Astrocyte (in vitro differentiated cells and primary cell): ENCODE measurements at regions not wholly inside any gene's neighbourhood (a gene's known extent, or its start where the extent isn't known, plus 50 kb on each side); places are given as distances from the start of the nearest gene placed in this dataset.

Experiments
- DNase-seq: peaks from one replicate; pipeline ENCODE4 v3.0.0-alpha.2; 2010; ENCODE audit warnings: low read depth
- FAIRE-seq: peaks from 2 replicates; lab custom pipeline; 2011; peaks lifted over from hg19 to GRCh38; lab: Jason Lieb, UNC
- H2AFZ ChIP-seq: 2 replicates; pipeline ENCODE4 v1.6.0; 2012; ENCODE audit warnings: low read depth, low read length, inconsistent platforms
- H3K27ac ChIP-seq: 2 replicates; pipeline ENCODE4 v1.5.1; 2011; ENCODE audit warnings: low read depth, low read length, inconsistent platforms
- H3K27me3 ChIP-seq: 2 replicates; pipeline ENCODE4 v1.6.0; 2011; ENCODE audit warnings: low read length, inconsistent platforms; ENCODE audit not compliant: insufficient read depth
- H3K36me3 ChIP-seq: 2 replicates; pipeline ENCODE4 v1.5.1; 2011; ENCODE audit warnings: low read length, inconsistent platforms; ENCODE audit not compliant: insufficient read depth
- H3K4me1 ChIP-seq: 2 replicates; pipeline ENCODE4 v1.5.1; 2011; ENCODE audit warnings: low read length, inconsistent platforms; ENCODE audit not compliant: insufficient read depth
- H3K4me2 ChIP-seq: 2 replicates; pipeline ENCODE4 v1.6.0; 2012; ENCODE audit warnings: low read length, inconsistent platforms
- H3K4me3 ChIP-seq: 2 replicates; pipeline ENCODE4 v1.5.1; 2011; ENCODE audit warnings: low read depth, mild to moderate bottlenecking, low read length, inconsistent platforms; ENCODE audit not compliant: insufficient read depth
- H3K79me2 ChIP-seq: 2 replicates; pipeline ENCODE4 v1.6.0; 2012; ENCODE audit warnings: mild to moderate bottlenecking, low read length, inconsistent platforms; ENCODE audit not compliant: insufficient read depth
- H3K9ac ChIP-seq: 2 replicates; pipeline ENCODE4 v1.6.0; 2012; ENCODE audit warnings: mild to moderate bottlenecking, low read length, inconsistent platforms
- H3K9me3 ChIP-seq: 2 replicates; pipeline ENCODE4 v1.5.1; 2012; ENCODE audit warnings: low read depth, mild to moderate bottlenecking, low read length, inconsistent platforms; ENCODE audit not compliant: insufficient read depth
- H4K20me1 ChIP-seq: 2 replicates; pipeline ENCODE4 v1.6.0; 2012; ENCODE audit warnings: low read length, inconsistent platforms; ENCODE audit not compliant: insufficient read depth
- H3K27ac Mint-ChIP-seq: one replicate; pipeline ENCODE4 v1.8.0; 2021; ENCODE audit warnings: mild to moderate bottlenecking, mixed read lengths; ENCODE audit not compliant: unreplicated experiment
- H3K27me3 Mint-ChIP-seq: one replicate; pipeline ENCODE4 v1.8.0; 2021; ENCODE audit warnings: low read depth, mixed read lengths; ENCODE audit not compliant: unreplicated experiment
- H3K36me3 Mint-ChIP-seq: one replicate; pipeline ENCODE4 v1.8.0; 2021; ENCODE audit warnings: low read depth, mixed read lengths; ENCODE audit not compliant: unreplicated experiment
- H3K4me1 Mint-ChIP-seq: one replicate; pipeline ENCODE4 v1.8.0; 2021; ENCODE audit warnings: low read depth, mixed read lengths; ENCODE audit not compliant: unreplicated experiment
- H3K4me3 Mint-ChIP-seq: one replicate; pipeline ENCODE4 v1.8.0; 2021; ENCODE audit warnings: mild to moderate bottlenecking, moderate library complexity, mixed read lengths; ENCODE audit not compliant: unreplicated experiment
- H3K9me3 Mint-ChIP-seq: one replicate; pipeline ENCODE4 v1.8.0; 2021; ENCODE audit warnings: mild to moderate bottlenecking, mixed read lengths; ENCODE audit not compliant: unreplicated experiment
- CTCF ChIP-seq: IDR thresholded peaks from 2 replicates; pipeline ENCODE4 v1.5.1; 2011; ENCODE audit warnings: low read depth, mild to moderate bottlenecking, inconsistent platforms, low read length, moderate library complexity; ENCODE audit not compliant: insufficient read depth
- EZH2 ChIP-seq: IDR thresholded peaks from 2 replicates; pipeline ENCODE4 v1.6.1; 2012; ENCODE audit warnings: mild to moderate bottlenecking, low read length, inconsistent platforms; ENCODE audit not compliant: insufficient read depth

GRCh38 chr13:104181526-104182231 lies 1115.5 kb upstream of the SLC10A2 start:
- Histone ChIP-seq H3K9me3 (no peaks in the 10 kb centered on the region), H3K9ac (no peak overlapping the region), H3K27ac (no peak overlapping the region), H2AFZ (no peak overlapping the region), H3K27me3 (no peaks in the 10 kb centered on the region), H3K36me3 (no peaks in the 10 kb centered on the region), H3K4me2 (no peak overlapping the region), H3K4me3 (no peak overlapping the region), H3K4me1 (no peaks in the 10 kb centered on the region), H3K79me2 (no peaks in the 10 kb centered on the region), H4K20me1 (no peaks in the 10 kb centered on the region)
- DNase-seq (no peak), FAIRE-seq (no peak)
- Mint-ChIP-seq H3K27ac (no peak overlapping the region), H3K4me3 (no peak overlapping the region), H3K27me3 (no peaks in the 10 kb centered on the region), H3K36me3 (no peaks in the 10 kb centered on the region), H3K4me1 (no peaks in the 10 kb centered on the region), H3K9me3 (peaks cover 3% of the 10 kb centered on the region)
- TF ChIP-seq CTCF (no peak), EZH2 (no peak)

- H3K4me3 ChIP-seq: no peak overlapping the region
- H3K36me3 ChIP-seq: no peaks in the 10 kb centered on the region
- H4K20me1 ChIP-seq: no peaks in the 10 kb centered on the region
- Mint-ChIP-seq H3K4me1 (no peaks in the 10 kb centered on the region), H3K36me3 (no peaks in the 10 kb centered on the region), H3K27me3 (no peaks in the 10 kb centered on the region), H3K4me3 (no peak overlapping the region), H3K9me3 (no peaks in the 10 kb centered on the region), H3K27ac (no peak overlapping the region)
- TF ChIP-seq CTCF: no peak
- TF ChIP-seq EZH2: no peak
- no peak overlapping the region for H3K9ac ChIP-seq
- H3K4me2 ChIP-seq: no peak overlapping the region
- no peak overlapping the region for H2AFZ ChIP-seq
- FAIRE-seq: no peak
- H3K27ac ChIP-seq: no peak overlapping the region
- no peaks in the 10 kb centered on the region for H3K79me2 ChIP-seq
- no peaks in the 10 kb centered on the region for H3K27me3 ChIP-seq
- DNase-seq: no peak
- H3K9me3 ChIP-seq: no peaks in the 10 kb centered on the region
- no peaks in the 10 kb centered on the region for H3K4me1 ChIP-seq
These were observed 1104.9 kb upstream of the SLC10A2 start for GRCh38 chr13:104170980-104171555.
